SU-DHL-6 (cell line): ENCODE measurements at regions not wholly inside any gene's neighbourhood (a gene's known extent, or its start where the extent isn't known, plus 50 kb on each side); places are given as distances from the start of the nearest gene placed in this dataset.

Source experiments
- H2AFZ ChIP-seq: fragments of 200-600 bp; sonication (generic); 2 replicates; pipeline ENCODE4 v1.6.1; 2014; ENCODE audit warnings: low read depth, mild to moderate bottlenecking, moderate library complexity, mixed read lengths, antibody characterized with exemption, low read length; ENCODE audit not compliant: severe bottlenecking
- H3F3A ChIP-seq: fragments of 200-600 bp; shearing (Covaris generic); 2 replicates; pipeline ENCODE4 v1.6.0; 2016; ENCODE audit warnings: antibody characterized with exemption, mild to moderate bottlenecking; ENCODE audit not compliant: insufficient read depth
- H3K27ac ChIP-seq: fragments of 200-600 bp; sonication (generic); 2 replicates; pipeline ENCODE4 v1.5.1; 2016; ENCODE audit warnings: low read depth, mild to moderate bottlenecking, low read length, moderate library complexity, mixed read lengths
- H3K27me3 ChIP-seq: fragments of 200-600 bp; sonication (generic), shearing (Covaris generic); 2 replicates; pipeline ENCODE4 v1.6.0; 2014; ENCODE audit warnings: mild to moderate bottlenecking, low read length
- H3K36me3 ChIP-seq: fragments of 200-600 bp; sonication (generic); 2 replicates; pipeline ENCODE4 v1.6.1; 2014; ENCODE audit warnings: mild to moderate bottlenecking, low read length, mixed read lengths
- H3K4me2 ChIP-seq: fragments of 300-600, 200-600 bp; shearing (Covaris generic), sonication (generic); 2 replicates; pipeline ENCODE4 v1.6.0; 2014; ENCODE audit warnings: low read length, low read depth, mild to moderate bottlenecking; ENCODE audit not compliant: poor library complexity, severe bottlenecking
- H3K4me3 ChIP-seq: fragments of 200-600 bp; sonication (generic); 2 replicates; pipeline ENCODE4 v1.5.1; 2014; ENCODE audit warnings: antibody characterized with exemption, low read length, mild to moderate bottlenecking, mixed read lengths; ENCODE audit not compliant: insufficient read depth, poor library complexity, severe bottlenecking
- H3K79me2 ChIP-seq: fragments of 200-600 bp; sonication (generic); 2 replicates; pipeline ENCODE4 v1.6.1; 2014; ENCODE audit warnings: mild to moderate bottlenecking, low read length, moderate library complexity; ENCODE audit not compliant: insufficient read depth
- H3K9ac ChIP-seq: fragments of 200-600 bp; sonication (generic); 2 replicates; pipeline ENCODE4 v1.7.0; 2014; ENCODE audit warnings: mild to moderate bottlenecking, low read length
- H3K9me2 ChIP-seq: fragments of 200-600 bp; sonication (generic); replicated peaks from 2 replicates; pipeline ENCODE4 v1.6.1; 2014; ENCODE audit warnings: low read length; ENCODE audit not compliant: insufficient read depth
- H3K9me3 ChIP-seq: fragments of 200-600 bp; sonication (generic); 2 replicates; pipeline ENCODE4 v1.6.1; 2014; ENCODE audit warnings: low read length, mixed read lengths; ENCODE audit not compliant: insufficient read depth
- H4K20me1 ChIP-seq: fragments of 200-600 bp; sonication (generic); 2 replicates; pipeline ENCODE4 v1.6.1; 2014; ENCODE audit warnings: low read depth, mild to moderate bottlenecking, antibody characterized with exemption, low read length, moderate library complexity, mixed read lengths
- EZH2phosphoT487 ChIP-seq: fragments of 200-600 bp; sonication (generic), shearing (Covaris generic); conservative IDR thresholded peaks from 2 replicates; pipeline ENCODE4 v1.6.1; 2018; ENCODE audit warnings: mild to moderate bottlenecking, antibody characterized with exemption, low read length, moderate library complexity, mixed read lengths
- TF ChIP-seq, protein P1 (sequence below): fragments of 200-600 bp; sonication (generic); IDR thresholded peaks from one replicate; pipeline ENCODE4 v1.5.1; 2017; ENCODE audit warnings: antibody characterized with exemption, mild to moderate bottlenecking, low read length, moderate library complexity; ENCODE audit not compliant: insufficient read depth, poor library complexity, severe bottlenecking

DNA sequence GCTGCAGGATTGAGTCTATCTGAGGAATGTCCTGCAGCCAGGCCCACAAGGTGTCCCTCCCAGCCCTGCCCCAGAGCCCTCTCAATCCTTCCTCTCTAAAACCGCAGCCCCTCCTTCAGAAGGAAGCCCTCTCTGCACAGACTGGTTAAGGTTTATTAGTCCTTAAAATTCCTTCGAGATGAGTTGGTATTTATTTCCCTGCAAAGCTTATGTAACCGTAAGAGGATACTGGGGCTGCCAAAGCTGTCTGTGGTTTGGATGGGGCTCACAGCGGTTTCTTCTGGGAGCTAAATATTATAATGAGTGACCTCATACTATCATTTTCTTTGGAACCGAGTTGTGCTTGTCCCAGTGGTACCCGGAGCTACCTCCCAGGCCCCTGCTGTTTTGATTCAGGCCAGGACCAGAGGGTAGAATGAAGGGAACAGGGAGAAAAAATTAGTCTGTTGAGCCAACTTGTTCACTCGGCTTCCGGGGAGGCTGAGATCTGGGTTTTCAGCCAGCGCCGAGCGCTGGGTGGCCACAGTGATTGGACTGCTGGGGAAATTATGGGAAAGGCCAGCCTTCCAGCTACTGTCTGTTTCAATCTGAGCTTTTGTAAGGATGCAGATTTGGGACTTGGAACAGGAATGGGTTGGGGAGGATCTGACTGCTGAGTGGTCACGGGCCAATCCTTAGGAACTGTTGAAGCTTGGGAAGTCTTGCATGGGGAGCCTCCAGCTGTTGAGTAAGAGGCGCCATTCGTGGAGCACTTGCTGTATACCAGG, 107.5 kb downstream of the NDFIP1 start:
- Histone ChIP-seq H3K79me2 (no peaks in the 10 kb centered on the region), H3K4me2 (no peak overlapping the region), H3K4me3 (no peak overlapping the region), H3K9me2 (no peaks in the 10 kb centered on the region), H3F3A (no peaks in the 10 kb centered on the region), H3K27me3 (no peaks in the 10 kb centered on the region), H3K9ac (no peak overlapping the region), H2AFZ (no peak overlapping the region), H3K9me3 (no peaks in the 10 kb centered on the region), H3K27ac (no peak overlapping the region), H3K36me3 (no peaks in the 10 kb centered on the region), H4K20me1 (no peaks in the 10 kb centered on the region)
- TF ChIP-seq, protein P1, sequence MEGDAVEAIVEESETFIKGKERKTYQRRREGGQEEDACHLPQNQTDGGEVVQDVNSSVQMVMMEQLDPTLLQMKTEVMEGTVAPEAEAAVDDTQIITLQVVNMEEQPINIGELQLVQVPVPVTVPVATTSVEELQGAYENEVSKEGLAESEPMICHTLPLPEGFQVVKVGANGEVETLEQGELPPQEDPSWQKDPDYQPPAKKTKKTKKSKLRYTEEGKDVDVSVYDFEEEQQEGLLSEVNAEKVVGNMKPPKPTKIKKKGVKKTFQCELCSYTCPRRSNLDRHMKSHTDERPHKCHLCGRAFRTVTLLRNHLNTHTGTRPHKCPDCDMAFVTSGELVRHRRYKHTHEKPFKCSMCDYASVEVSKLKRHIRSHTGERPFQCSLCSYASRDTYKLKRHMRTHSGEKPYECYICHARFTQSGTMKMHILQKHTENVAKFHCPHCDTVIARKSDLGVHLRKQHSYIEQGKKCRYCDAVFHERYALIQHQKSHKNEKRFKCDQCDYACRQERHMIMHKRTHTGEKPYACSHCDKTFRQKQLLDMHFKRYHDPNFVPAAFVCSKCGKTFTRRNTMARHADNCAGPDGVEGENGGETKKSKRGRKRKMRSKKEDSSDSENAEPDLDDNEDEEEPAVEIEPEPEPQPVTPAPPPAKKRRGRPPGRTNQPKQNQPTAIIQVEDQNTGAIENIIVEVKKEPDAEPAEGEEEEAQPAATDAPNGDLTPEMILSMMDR: no peak
- TF ChIP-seq EZH2phosphoT487: no peak

DNA sequence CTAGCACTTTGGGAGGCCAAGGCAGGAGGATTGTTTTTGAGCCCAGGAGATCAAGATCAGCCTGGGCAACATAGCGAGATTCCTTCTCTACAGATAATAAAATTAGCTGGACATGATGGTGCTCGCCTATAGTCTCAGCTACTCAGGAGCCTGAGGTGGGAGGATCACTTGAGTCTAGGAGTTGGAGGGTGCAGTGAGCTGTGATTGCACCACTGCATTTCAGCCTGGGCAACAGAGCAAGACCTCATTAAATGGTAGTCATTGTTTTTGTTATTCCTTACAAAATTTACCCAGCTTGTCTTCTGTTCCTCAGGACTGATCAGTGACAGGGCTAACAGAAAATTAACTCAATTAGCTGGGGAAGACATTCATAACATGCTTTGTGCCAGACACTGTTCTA, 104.5 kb downstream of the NDFIP1 start:
- H3K4me3 ChIP-seq: no peak overlapping the region
- H2AFZ ChIP-seq: no peak overlapping the region
- no peaks in the 10 kb centered on the region for H3K9me2 ChIP-seq
- H3K9ac ChIP-seq: no peak overlapping the region
- H3K9me3 ChIP-seq: no peaks in the 10 kb centered on the region
- TF ChIP-seq, protein P1: no peak
- no peak for TF ChIP-seq EZH2phosphoT487
- no peaks in the 10 kb centered on the region; the same call in 1 of the 2 replicates for H3K27me3 ChIP-seq
- H3K79me2 ChIP-seq: no peaks in the 10 kb centered on the region
- H3F3A ChIP-seq: no peaks in the 10 kb centered on the region
- no peaks in the 10 kb centered on the region for H4K20me1 ChIP-seq
- H3K4me2 ChIP-seq: no peak overlapping the region
- H3K36me3 ChIP-seq: no peaks in the 10 kb centered on the region
- no peak overlapping the region for H3K27ac ChIP-seq

DNA sequence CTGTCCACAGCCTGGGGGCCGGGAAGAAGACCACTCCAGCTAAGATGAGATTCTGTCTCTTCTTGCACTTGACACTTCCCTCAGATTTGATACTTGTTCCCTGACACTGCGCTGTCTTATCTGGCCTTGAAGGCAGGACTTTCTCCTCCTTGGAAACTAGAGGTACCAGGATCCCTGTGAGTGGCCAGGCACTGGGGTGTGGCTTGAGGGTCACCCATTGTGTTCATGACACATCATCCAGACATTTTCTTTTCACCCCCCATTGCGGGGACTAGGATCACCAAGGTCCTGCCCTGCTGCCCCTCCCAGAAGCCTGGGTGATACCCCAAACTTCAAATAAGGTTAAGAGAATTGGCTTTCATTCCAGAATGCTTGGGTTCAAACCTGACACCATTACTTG, 103.3 kb downstream of the NDFIP1 start:
- no peak overlapping the region for H2AFZ ChIP-seq
- no peaks in the 10 kb centered on the region for H4K20me1 ChIP-seq
- no peak overlapping the region for H3K9ac ChIP-seq
- H3K4me2 ChIP-seq: no peak overlapping the region
- no peaks in the 10 kb centered on the region for H3F3A ChIP-seq
- H3K36me3 ChIP-seq: no peaks in the 10 kb centered on the region
- H3K4me3 ChIP-seq: no peak overlapping the region
- TF ChIP-seq, protein P1: no peak
- H3K9me2 ChIP-seq: no peaks in the 10 kb centered on the region
- no peaks in the 10 kb centered on the region for H3K9me3 ChIP-seq
- H3K27ac ChIP-seq: no peak overlapping the region
- no peaks in the 10 kb centered on the region for H3K79me2 ChIP-seq
- H3K27me3 ChIP-seq: no peaks in the 10 kb centered on the region; the same call in 1 of the 2 replicates
